Right atrium auricular region (tissue), 2 donors: ENCODE measurements at regions not wholly inside any gene's neighbourhood (a gene's known extent, or its start where the extent isn't known, plus 50 kb on each side); places are given as distances from the start of the nearest gene placed in this dataset.

Source experiments
- DNase-seq: peaks from one replicate; pipeline ENCODE4 v3.0.0-alpha.2; 2019; ENCODE audit warnings: low spot score
- H3K27ac ChIP-seq, 2 donors: fragments of 200-600 bp; sonication (generic); 1 replicate in 1 of 2; 2 replicates in 1 of 2; pipeline ENCODE4 v1.5.1; 2016 to 2019
- H3K27me3 ChIP-seq, 2 donors: fragments of 200-600 bp; sonication (generic); one replicate each; pipeline versions ENCODE4 v1.5.1 to v1.6.0; 2017 to 2019
- H3K36me3 ChIP-seq: fragments of 200-600 bp; sonication (generic); one replicate; pipeline ENCODE4 v1.5.1; 2016
- H3K4me1 ChIP-seq, 2 donors: fragments of 200-600 bp; sonication (generic); one replicate each; pipeline versions ENCODE4 v1.5.1 to v1.6.0; 2017 to 2019
- H3K4me3 ChIP-seq, 2 donors: fragments of 200-600 bp; sonication (generic); 1 replicate in 1 of 2; 2 replicates in 1 of 2; pipeline ENCODE4 v1.5.1; 2017 to 2019; ENCODE audit warnings: mild to moderate bottlenecking in 1 of 2, moderate library complexity in 1 of 2
- H3K9me3 ChIP-seq, 2 donors: fragments of 200-600 bp; sonication (generic); one replicate each; pipeline ENCODE4 v1.5.1; 2019
- CTCF ChIP-seq, 2 donors: fragments of 200-600 bp; sonication (generic); IDR thresholded peaks; one replicate each; pipeline ENCODE4 v1.5.1; 2019; ENCODE audit warnings: antibody characterized with exemption in 2 of 2

GRCh38 chr18:77650799-77651385, 401.2 kb downstream of the GALR1 start:
- Histone ChIP-seq H3K27me3 (no peaks in the 10 kb centered on the region), H3K27ac (no peak overlapping the region), H3K4me1 (peaks cover 0 to 7% of the 10 kb centered on the region in 2 donors), H3K4me3 (no peak overlapping the region), H3K36me3 (no peaks in the 10 kb centered on the region), H3K9me3 (no peaks in the 10 kb centered on the region)
- peak; percentile 65 for DNase-seq
- TF ChIP-seq CTCF (IDR thresholded peaks at IDR 0.05), result peak; percentile 86 to 95

- H3K36me3 ChIP-seq, result no peaks in the 10 kb centered on the region
- no peaks in the 10 kb centered on the region for H3K27me3 ChIP-seq
- H3K4me1 ChIP-seq, result peaks cover 0 to 7% of the 10 kb centered on the region in 2 donors
- no peak overlapping the region for H3K27ac ChIP-seq
- H3K9me3 ChIP-seq, result no peaks in the 10 kb centered on the region
- TF ChIP-seq CTCF (IDR thresholded peaks at IDR 0.05), result no peak
- H3K4me3 ChIP-seq, result no peak overlapping the region
- no peak for DNase-seq
Measured at GRCh38 chr18:77651441-77651840, 401.8 kb downstream of the GALR1 start.

GRCh38 chr18:77653792-77654191, 404.1 kb downstream of the GALR1 start:
- Histone ChIP-seq H3K27ac (no peak overlapping the region), H3K27me3 (no peaks in the 10 kb centered on the region), H3K4me3 (no peak overlapping the region), H3K4me1 (peaks cover 0 to 7% of the 10 kb centered on the region in 2 donors), H3K36me3 (no peaks in the 10 kb centered on the region), H3K9me3 (no peaks in the 10 kb centered on the region)
- DNase-seq, result no peak
- TF ChIP-seq CTCF (IDR thresholded peaks at IDR 0.05), result no peak

- no peaks in the 10 kb centered on the region for H3K27me3 ChIP-seq
- H3K36me3 ChIP-seq, result no peaks in the 10 kb centered on the region
- H3K4me1 ChIP-seq, result peaks cover 0 to 7% of the 10 kb centered on the region in 2 donors
- no peaks in the 10 kb centered on the region for H3K9me3 ChIP-seq
- no peak overlapping the region for H3K27ac ChIP-seq
- TF ChIP-seq CTCF (IDR thresholded peaks at IDR 0.05), result no peak
- DNase-seq, result no peak
- H3K4me3 ChIP-seq, result no peak overlapping the region
Measured at GRCh38 chr18:77654302-77654701, 404.7 kb downstream of the GALR1 start.

GRCh38 chr18:77657651-77658298, 408.1 kb downstream of the GALR1 start:
- no peak for TF ChIP-seq CTCF (IDR thresholded peaks at IDR 0.05)

GRCh38 chr18:77658299-77658662, 408.6 kb downstream of the GALR1 start:
- H3K36me3 ChIP-seq, result no peaks in the 10 kb centered on the region
- no peak for TF ChIP-seq CTCF (IDR thresholded peaks at IDR 0.05)
- DNase-seq, result no peak
- H3K9me3 ChIP-seq, result no peaks in the 10 kb centered on the region
- no peaks in the 10 kb centered on the region for H3K4me1 ChIP-seq
- H3K27ac ChIP-seq, result no peak overlapping the region
- no peak overlapping the region for H3K4me3 ChIP-seq
- no peaks in the 10 kb centered on the region for H3K27me3 ChIP-seq

More at GRCh38 chr18:77657651-77658298, 408.1 kb downstream of the GALR1 start:
- Histone ChIP-seq H3K27ac (no peak overlapping the region), H3K4me3 (no peak overlapping the region), H3K36me3 (no peaks in the 10 kb centered on the region), H3K4me1 (no peaks in the 10 kb centered on the region), H3K27me3 (no peaks in the 10 kb centered on the region), H3K9me3 (no peaks in the 10 kb centered on the region)
- DNase-seq, result peak; percentile 43
